LNCaP clone FGC (cell line): ENCODE measurements at regions not wholly inside any gene's neighbourhood (a gene's known extent, or its start where the extent isn't known, plus 50 kb on each side); places are given as distances from the start of the nearest gene placed in this dataset.

Experiments
- DNase-seq: peaks from one replicate; pipeline ENCODE4 v3.0.0-alpha.2; 2011; ENCODE audit warnings: low read depth
- H3K4me3 ChIP-seq: 2 replicates; pipeline ENCODE4 v1.5.1; 2011; ENCODE audit warnings: mild to moderate bottlenecking, low read depth, low read length, control low read depth
- TF ChIP-seq, protein P1 (sequence below): IDR thresholded peaks from 2 replicates; pipeline ENCODE4 v1.5.1; 2012; ENCODE audit warnings: mild to moderate bottlenecking; ENCODE audit not compliant: control insufficient read depth, insufficient read depth; ENCODE audit errors: extremely low read depth

DNA sequence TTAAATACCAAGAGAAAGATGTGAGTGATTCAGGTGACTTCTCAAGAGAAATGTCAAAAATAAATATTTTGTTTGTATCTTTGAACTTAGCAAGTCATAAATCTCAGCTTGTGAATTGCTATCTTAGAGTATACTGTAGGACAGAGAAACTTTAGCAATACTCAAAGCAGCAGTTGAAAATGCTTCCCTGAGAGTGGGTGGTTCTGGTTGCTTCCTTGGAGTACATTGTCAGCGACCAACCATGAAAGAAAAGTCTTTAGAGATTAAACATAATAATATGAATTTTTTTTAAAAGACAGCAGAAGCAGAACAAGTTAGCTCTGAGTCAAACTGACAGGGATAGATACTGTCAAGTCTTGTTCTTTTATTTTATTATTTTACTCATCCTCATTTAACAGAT lies 86.8 kb upstream of the OSBPL8 start:
- no peak overlapping the region for H3K4me3 ChIP-seq
- DNase-seq = no peak
- TF ChIP-seq, protein P1, sequence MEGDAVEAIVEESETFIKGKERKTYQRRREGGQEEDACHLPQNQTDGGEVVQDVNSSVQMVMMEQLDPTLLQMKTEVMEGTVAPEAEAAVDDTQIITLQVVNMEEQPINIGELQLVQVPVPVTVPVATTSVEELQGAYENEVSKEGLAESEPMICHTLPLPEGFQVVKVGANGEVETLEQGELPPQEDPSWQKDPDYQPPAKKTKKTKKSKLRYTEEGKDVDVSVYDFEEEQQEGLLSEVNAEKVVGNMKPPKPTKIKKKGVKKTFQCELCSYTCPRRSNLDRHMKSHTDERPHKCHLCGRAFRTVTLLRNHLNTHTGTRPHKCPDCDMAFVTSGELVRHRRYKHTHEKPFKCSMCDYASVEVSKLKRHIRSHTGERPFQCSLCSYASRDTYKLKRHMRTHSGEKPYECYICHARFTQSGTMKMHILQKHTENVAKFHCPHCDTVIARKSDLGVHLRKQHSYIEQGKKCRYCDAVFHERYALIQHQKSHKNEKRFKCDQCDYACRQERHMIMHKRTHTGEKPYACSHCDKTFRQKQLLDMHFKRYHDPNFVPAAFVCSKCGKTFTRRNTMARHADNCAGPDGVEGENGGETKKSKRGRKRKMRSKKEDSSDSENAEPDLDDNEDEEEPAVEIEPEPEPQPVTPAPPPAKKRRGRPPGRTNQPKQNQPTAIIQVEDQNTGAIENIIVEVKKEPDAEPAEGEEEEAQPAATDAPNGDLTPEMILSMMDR = no peak

DNA sequence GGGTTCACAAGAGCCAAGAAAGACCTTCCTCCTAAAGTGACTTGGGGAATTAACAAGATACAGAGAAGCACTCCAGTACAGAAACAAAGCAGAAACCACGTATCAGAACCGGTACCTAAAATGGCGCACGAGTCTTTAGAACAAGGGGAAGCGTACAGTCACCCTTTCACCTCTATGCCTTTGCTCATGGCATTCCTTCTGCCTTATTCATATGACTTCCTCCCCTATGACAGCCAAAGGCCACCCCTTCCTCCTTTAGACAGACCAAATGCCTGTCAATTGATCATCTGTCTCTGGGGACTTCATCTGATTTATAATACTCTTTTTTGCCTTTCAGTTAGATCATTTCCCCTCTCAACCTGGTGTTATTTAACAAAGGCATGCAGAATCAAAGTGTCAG lies 89.5 kb upstream of the OSBPL8 start:
- no peak overlapping the region for H3K4me3 ChIP-seq
- TF ChIP-seq, protein P1 = no peak
- DNase-seq = no peak

DNA sequence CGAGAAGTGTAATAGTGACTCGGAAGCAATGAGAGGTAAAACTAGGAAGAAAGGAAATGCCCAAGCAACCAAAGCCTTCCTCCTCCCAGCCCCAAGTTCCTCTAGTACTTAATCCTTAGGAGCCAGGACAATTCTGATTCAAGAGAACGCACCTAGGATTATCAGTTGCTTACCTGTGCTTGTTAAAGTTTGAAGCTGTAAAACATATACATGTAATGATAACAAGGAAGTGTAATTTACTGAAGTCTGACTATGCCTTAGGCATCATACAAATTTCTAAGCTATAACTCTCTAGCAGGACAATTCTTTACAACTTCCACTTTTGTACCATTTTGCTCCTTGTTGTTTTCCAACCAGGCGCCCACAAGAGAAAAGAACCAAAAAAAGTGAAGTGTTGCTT lies 92.8 kb upstream of the OSBPL8 start:
- no peak for DNase-seq

DNA sequence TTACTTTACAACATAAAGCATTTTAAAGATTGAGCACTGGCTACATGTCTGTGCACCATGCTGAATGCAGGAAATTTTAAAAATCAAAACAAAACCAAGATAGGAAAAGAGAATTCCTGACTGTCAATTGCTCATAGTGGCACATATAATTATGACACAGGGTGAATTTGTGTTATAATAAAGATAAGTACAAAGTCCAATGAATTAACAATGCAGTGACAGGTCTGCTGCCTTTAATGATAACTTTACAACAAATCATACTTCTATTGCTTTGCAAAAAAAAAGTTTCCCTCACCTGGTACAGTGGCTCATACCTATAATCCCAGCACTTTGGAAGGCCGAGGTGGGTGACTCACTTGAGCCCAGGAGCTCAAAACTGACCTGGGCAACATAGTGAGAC lies 93.8 kb upstream of the OSBPL8 start:
- H3K4me3 ChIP-seq = no peak overlapping the region
- TF ChIP-seq, protein P1 = no peak
- no peak for DNase-seq

More for the DNA sequence above, 92.8 kb upstream of the OSBPL8 start:
- TF ChIP-seq, protein P1 = no peak
- H3K4me3 ChIP-seq = no peak overlapping the region

DNA sequence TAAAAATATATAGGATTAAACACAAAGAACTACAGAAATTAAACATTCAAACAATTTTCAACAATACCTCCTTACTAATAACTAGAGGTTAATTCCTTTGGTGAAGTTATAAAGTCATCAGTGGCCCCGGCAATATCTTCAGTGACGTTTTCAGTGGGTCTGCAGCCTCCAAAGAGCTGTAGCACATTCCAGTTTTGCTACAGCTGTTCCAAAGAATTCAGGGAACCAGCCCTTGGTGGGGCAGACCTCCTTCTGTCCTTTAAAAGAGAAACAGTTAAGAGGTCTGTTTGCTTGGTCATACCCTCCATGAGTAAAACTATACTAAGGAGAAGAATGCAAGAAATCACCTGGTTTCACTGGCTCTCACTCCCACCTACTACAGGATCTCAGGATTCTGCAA lies 99.2 kb upstream of the ZDHHC17 start:
- TF ChIP-seq, protein P1 = no peak
- H3K4me3 ChIP-seq = no peak overlapping the region
- DNase-seq = no peak

DNA sequence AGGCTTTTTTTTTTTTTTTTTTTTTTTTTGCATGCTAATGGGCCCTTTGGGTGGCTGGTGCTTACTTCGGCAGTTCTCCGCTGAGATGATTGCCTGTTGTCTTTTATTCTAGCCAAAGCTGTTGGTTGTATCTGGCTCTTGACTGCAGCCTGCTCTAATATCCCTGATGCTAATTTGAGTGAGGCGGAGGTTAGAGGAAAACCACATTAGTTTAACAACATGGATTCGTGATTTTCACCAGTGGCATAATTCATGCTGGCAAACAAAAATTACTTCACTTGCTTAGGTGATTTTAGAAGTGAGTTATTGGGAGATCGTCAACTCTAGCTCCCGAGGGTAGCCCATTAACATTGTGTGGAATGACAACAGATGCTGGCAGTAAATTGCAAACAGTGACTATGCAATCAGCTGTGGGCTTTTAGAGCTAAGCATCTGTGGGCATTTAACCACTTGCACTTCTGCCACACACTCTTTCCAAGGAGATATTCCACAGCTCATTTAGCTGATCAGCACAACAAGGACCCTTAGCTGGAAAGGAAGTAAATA lies 97.6 kb upstream of the ZDHHC17 start:
- TF ChIP-seq, protein P1 = no peak
- no peak overlapping the region for H3K4me3 ChIP-seq
- no peak for DNase-seq

DNA sequence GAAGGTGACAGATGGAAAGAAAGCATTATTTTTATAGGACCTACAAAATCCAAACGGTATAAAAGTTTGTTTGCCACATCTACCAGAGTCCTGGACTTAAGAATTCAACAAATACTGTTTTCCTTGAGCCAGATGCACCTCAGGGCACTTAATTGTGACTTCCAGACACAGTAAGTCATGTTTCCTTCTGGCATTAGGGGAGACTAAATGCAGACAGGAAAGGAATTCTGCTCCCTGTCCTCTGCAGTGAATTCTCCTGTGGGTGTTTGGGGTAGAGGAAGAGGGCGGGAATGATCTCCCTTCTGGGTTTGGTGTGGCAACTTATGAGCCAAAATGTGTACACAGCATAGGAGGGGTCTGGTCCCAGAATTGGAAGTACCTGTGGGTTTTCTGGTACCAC lies 93.9 kb upstream of the ZDHHC17 start:
- TF ChIP-seq, protein P1 = no peak
- no peak overlapping the region for H3K4me3 ChIP-seq
- DNase-seq = no peak
